ENCODE measurements at regions not wholly inside any gene's neighbourhood (a gene's known extent, or its start where the extent isn't known, plus 50 kb on each side); places are given as distances from the start of the nearest gene placed in this dataset.

DNA sequence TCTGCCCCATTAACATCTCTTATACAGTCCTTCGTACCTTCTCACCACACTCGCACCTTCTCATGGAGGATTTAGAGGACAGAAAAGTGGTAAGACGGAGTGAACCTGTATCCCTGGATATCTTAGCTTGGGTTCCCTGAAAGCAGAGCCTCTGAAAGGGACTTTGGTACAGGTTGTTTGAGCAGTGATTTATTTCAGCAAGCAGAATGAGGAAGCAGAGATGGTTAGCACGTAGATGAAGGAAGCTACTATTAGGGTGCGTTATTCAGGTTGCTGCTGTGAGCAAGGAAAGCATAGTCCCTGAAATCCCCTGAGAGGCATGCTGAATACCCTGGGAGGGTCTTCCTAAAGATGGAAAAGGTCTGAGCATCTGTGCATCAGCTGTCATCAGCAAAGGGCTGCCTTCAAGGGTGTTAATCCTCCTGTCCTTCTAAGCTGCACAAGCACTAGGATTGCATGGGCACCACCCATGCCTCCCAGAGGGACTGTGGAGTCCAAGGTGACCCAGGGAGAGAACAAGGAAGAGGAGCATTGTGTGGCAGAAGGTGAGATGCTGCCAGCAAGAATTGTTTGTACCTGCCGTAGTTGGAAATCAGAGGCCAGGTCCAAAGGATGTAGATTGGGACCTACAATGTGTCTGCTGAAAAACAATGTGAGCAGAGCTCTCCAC is 273.7 kb downstream of the RASEF start:
- Histone ChIP-seq H3K27ac (ENCODE audit: low read length) (no peak overlapping the region), H3K36me3 (ENCODE audit: insufficient read depth, low read length) (no peaks in the 10 kb centered on the region), H2AFZ (ENCODE audit: low read depth, low read length) (no peak overlapping the region), H3K9me3 (ENCODE audit: insufficient read depth, low read length, severe bottlenecking) (no peaks in the 10 kb centered on the region), H3K79me2 (ENCODE audit: insufficient read depth, low read length) (no peaks in the 10 kb centered on the region), H4K20me1 (ENCODE audit: insufficient read depth, low read length) (no peaks in the 10 kb centered on the region), H3K4me3 (ENCODE audit: low read depth in 1 of 2, low read length in 2 of 2) (no peak overlapping the region), H3K27me3 (ENCODE audit: insufficient read depth, low read length, poor library complexity) (no peaks in the 10 kb centered on the region), H3K4me1 (ENCODE audit: insufficient read depth, low read length) (peaks cover 13% of the 10 kb centered on the region), H3K4me2 (ENCODE audit: insufficient read depth, low read length) (no peak overlapping the region), H3K9ac (ENCODE audit: low read depth, low read length) (no peak overlapping the region)
- DNase-seq (no peak), ATAC-seq (ENCODE audit: insufficient read depth, low read depth) (no peak)
- no peak for TF ChIP-seq EZH2 (IDR thresholded peaks at IDR 0.05; ENCODE audit: borderline replicate concordance, low read depth, low read length, severe bottlenecking)
- TF ChIP-seq, protein P1, sequence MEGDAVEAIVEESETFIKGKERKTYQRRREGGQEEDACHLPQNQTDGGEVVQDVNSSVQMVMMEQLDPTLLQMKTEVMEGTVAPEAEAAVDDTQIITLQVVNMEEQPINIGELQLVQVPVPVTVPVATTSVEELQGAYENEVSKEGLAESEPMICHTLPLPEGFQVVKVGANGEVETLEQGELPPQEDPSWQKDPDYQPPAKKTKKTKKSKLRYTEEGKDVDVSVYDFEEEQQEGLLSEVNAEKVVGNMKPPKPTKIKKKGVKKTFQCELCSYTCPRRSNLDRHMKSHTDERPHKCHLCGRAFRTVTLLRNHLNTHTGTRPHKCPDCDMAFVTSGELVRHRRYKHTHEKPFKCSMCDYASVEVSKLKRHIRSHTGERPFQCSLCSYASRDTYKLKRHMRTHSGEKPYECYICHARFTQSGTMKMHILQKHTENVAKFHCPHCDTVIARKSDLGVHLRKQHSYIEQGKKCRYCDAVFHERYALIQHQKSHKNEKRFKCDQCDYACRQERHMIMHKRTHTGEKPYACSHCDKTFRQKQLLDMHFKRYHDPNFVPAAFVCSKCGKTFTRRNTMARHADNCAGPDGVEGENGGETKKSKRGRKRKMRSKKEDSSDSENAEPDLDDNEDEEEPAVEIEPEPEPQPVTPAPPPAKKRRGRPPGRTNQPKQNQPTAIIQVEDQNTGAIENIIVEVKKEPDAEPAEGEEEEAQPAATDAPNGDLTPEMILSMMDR (IDR thresholded peaks at IDR 0.05; ENCODE audit: borderline replicate concordance, extremely low read depth, low read length, poor library complexity, severe bottlenecking) = no peak

DNA sequence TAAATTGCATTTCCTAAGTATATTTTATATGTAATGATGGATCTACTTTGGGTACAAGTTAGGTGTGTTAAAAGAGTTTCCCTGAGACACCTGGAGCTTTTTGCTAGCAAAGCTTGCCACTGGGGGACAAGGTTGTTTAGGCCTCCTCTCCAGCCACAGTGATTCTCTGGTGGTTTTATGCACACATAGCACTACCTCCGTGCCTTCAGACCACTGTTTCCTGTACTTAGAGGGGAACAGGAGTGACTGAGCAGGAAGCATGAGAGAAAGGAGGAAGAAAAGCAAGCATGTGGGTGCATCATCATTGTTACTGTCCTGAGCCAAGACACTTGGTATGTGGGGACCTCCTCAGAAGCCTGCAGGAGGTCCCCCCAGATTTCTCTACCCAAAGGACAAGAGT is 272.1 kb downstream of the RASEF start:
- H4K20me1 ChIP-seq (ENCODE audit: insufficient read depth, low read length) = no peaks in the 10 kb centered on the region
- no peaks in the 10 kb centered on the region for H3K36me3 ChIP-seq (ENCODE audit: insufficient read depth, low read length)
- H3K4me1 ChIP-seq (ENCODE audit: insufficient read depth, low read length) = peaks cover 13% of the 10 kb centered on the region
- H3K4me2 ChIP-seq (ENCODE audit: insufficient read depth, low read length) = no peak overlapping the region
- H2AFZ ChIP-seq (ENCODE audit: low read depth, low read length) = peak overlapping the region; percentile 33; the same call in 1 of the 2 replicates
- H3K27me3 ChIP-seq (ENCODE audit: insufficient read depth, low read length, poor library complexity) = no peaks in the 10 kb centered on the region
- H3K4me3 ChIP-seq (ENCODE audit: low read depth in 1 of 2, low read length in 2 of 2) = no peak overlapping the region
- ATAC-seq (ENCODE audit: insufficient read depth, low read depth) (peak; percentile 78), DNase-seq (peak; percentile 11)
- no peak for TF ChIP-seq EZH2 (IDR thresholded peaks at IDR 0.05; ENCODE audit: borderline replicate concordance, low read depth, low read length, severe bottlenecking)
- TF ChIP-seq, protein P1 (IDR thresholded peaks at IDR 0.05; ENCODE audit: borderline replicate concordance, extremely low read depth, low read length, poor library complexity, severe bottlenecking) = no peak
- H3K9me3 ChIP-seq (ENCODE audit: insufficient read depth, low read length, severe bottlenecking) = no peaks in the 10 kb centered on the region
- no peak overlapping the region for H3K9ac ChIP-seq (ENCODE audit: low read depth, low read length)
- H3K79me2 ChIP-seq (ENCODE audit: insufficient read depth, low read length) = no peaks in the 10 kb centered on the region
- H3K27ac ChIP-seq (ENCODE audit: low read length) = peak overlapping the region; percentile 47

DNA sequence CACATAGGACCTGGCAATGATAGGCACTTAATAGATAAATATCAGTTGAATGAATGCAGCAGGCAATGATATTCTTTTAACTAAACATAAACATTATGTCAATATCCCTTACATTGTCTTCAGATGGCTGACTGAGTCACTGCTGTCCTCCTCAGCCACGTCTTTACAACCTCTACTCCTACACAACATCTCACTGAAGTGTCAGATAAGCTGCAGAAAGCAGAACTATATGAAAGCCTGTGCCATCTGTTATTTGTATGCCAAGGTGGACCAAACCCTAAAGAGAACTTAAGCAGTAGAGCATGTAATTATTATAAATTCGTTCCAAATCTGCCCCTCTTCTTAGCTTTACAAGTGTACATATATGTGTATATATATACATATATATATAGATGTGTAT is 271.2 kb downstream of the RASEF start:
- no peak overlapping the region for H3K9ac ChIP-seq (ENCODE audit: low read depth, low read length)
- H3K4me1 ChIP-seq (ENCODE audit: insufficient read depth, low read length) = peaks cover 13% of the 10 kb centered on the region
- H3K27me3 ChIP-seq (ENCODE audit: insufficient read depth, low read length, poor library complexity) = no peaks in the 10 kb centered on the region
- H3K4me3 ChIP-seq (ENCODE audit: low read depth in 1 of 2, low read length in 2 of 2) = no peak overlapping the region
- no peaks in the 10 kb centered on the region for H3K9me3 ChIP-seq (ENCODE audit: insufficient read depth, low read length, severe bottlenecking)
- ATAC-seq (ENCODE audit: insufficient read depth, low read depth) (no peak), DNase-seq (no peak)
- no peak overlapping the region for H3K4me2 ChIP-seq (ENCODE audit: insufficient read depth, low read length)
- H4K20me1 ChIP-seq (ENCODE audit: insufficient read depth, low read length) = no peaks in the 10 kb centered on the region
- H2AFZ ChIP-seq (ENCODE audit: low read depth, low read length) = no peak overlapping the region
- no peak overlapping the region for H3K27ac ChIP-seq (ENCODE audit: low read length)
- TF ChIP-seq EZH2 (IDR thresholded peaks at IDR 0.05; ENCODE audit: borderline replicate concordance, low read depth, low read length, severe bottlenecking) = no peak
- no peaks in the 10 kb centered on the region for H3K36me3 ChIP-seq (ENCODE audit: insufficient read depth, low read length)
- H3K79me2 ChIP-seq (ENCODE audit: insufficient read depth, low read length) = no peaks in the 10 kb centered on the region

DNA sequence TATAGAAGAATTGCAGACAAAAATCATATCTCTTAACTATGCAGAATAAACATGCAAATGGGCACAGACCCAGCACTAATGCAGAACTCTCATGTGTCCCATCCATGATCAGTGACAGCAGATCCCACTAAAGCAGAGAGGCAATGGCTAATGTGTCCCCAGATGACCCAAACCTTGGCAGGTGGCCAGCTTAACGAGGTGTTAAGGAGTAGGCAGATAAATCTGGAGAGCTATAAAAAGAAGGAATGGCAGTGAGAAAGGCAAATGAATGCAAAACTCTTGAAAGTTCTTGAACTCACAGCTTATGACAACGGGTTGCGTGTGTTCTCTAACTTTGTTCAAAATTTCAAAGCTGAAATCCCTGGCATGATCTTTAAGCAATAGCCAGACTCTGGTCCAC is 265.4 kb downstream of the RASEF start:
- TF ChIP-seq, protein P1 (IDR thresholded peaks at IDR 0.05; ENCODE audit: borderline replicate concordance, extremely low read depth, low read length, poor library complexity, severe bottlenecking) = no peak
- TF ChIP-seq EZH2 (IDR thresholded peaks at IDR 0.05; ENCODE audit: borderline replicate concordance, low read depth, low read length, severe bottlenecking) = no peak

More for the DNA sequence above, 265.4 kb downstream of the RASEF start:
- no peak for DNase-seq
- Histone ChIP-seq H3K9ac (ENCODE audit: low read depth, low read length) (no peak overlapping the region), H3K4me3 (ENCODE audit: low read depth in 1 of 2, low read length in 2 of 2) (no peak overlapping the region), H4K20me1 (ENCODE audit: insufficient read depth, low read length) (no peaks in the 10 kb centered on the region), H3K79me2 (ENCODE audit: insufficient read depth, low read length) (no peaks in the 10 kb centered on the region), H3K9me3 (ENCODE audit: insufficient read depth, low read length, severe bottlenecking) (no peaks in the 10 kb centered on the region), H3K4me1 (ENCODE audit: insufficient read depth, low read length) (no peaks in the 10 kb centered on the region), H3K36me3 (ENCODE audit: insufficient read depth, low read length) (no peaks in the 10 kb centered on the region), H3K27me3 (ENCODE audit: insufficient read depth, low read length, poor library complexity) (no peaks in the 10 kb centered on the region), H2AFZ (ENCODE audit: low read depth, low read length) (no peak overlapping the region), H3K27ac (ENCODE audit: low read length) (no peak overlapping the region), H3K4me2 (ENCODE audit: insufficient read depth, low read length) (no peak overlapping the region)
- no peak for ATAC-seq (ENCODE audit: insufficient read depth, low read depth)
